HG02981 (cell line): ENCODE measurements at regions not wholly inside any gene's neighbourhood (a gene's known extent, or its start where the extent isn't known, plus 50 kb on each side); places are given as distances from the start of the nearest gene placed in this dataset.
"Not testable (repeated sequence)": the region's sequence is repeated elsewhere in the genome, so short reads cannot be mapped to it uniquely, and the experiment has no call there.

Experiments used
- ATAC-seq: cut with Tn5 transposase; IDR thresholded peaks from one replicate; pipeline ENCODE4 v1.9.1; 2021; ENCODE audit warnings: mild to moderate bottlenecking, moderate library complexity; ENCODE audit not compliant: unreplicated experiment

GRCh38 chr6:142633317-142633716 lies 311.7 kb downstream of the HIVEP2 start:
- ATAC-seq: no peak

- ATAC-seq: no peak
These were observed 309.8 kb downstream of the HIVEP2 start for GRCh38 chr6:142635130-142635529.

- ATAC-seq: no peak
These were observed 307.2 kb downstream of the HIVEP2 start for GRCh38 chr6:142637624-142638351.

- no peak for ATAC-seq
These were observed 302.3 kb downstream of the HIVEP2 start for GRCh38 chr6:142642651-142643050.

GRCh38 chr6:142644866-142645265 lies 300.1 kb downstream of the HIVEP2 start:
- ATAC-seq: no peak

GRCh38 chr6:142645663-142646062 lies 299.3 kb downstream of the HIVEP2 start:
- ATAC-seq: no peak

GRCh38 chr6:142647449-142648035 lies 297.4 kb downstream of the HIVEP2 start:
- no peak for ATAC-seq

- no peak for ATAC-seq
These were observed 296.9 kb downstream of the HIVEP2 start for GRCh38 chr6:142648036-142648451.

GRCh38 chr6:142648526-142648925 lies 296.4 kb downstream of the HIVEP2 start:
- no peak for ATAC-seq

- ATAC-seq: not testable (repeated sequence)
These were observed 295.3 kb downstream of the HIVEP2 start for GRCh38 chr6:142649438-142650234.

GRCh38 chr6:142651384-142651783 lies 293.6 kb downstream of the HIVEP2 start:
- no peak for ATAC-seq

GRCh38 chr6:142653710-142654420 lies 291.1 kb downstream of the HIVEP2 start:
- no peak for ATAC-seq

GRCh38 chr6:142659661-142660060 lies 285.3 kb downstream of the HIVEP2 start:
- no peak for ATAC-seq

- no peak for ATAC-seq
These were observed 279.6 kb downstream of the HIVEP2 start for GRCh38 chr6:142665393-142665792.

GRCh38 chr6:142666599-142667185 lies 278.3 kb downstream of the HIVEP2 start:
- no peak for ATAC-seq

- no peak for ATAC-seq
These were observed 275.3 kb downstream of the HIVEP2 start for GRCh38 chr6:142669471-142670351.

GRCh38 chr6:142671791-142672190 lies 273.2 kb downstream of the HIVEP2 start:
- ATAC-seq: peak; percentile 93

GRCh38 chr6:142675517-142675916 lies 269.5 kb downstream of the HIVEP2 start:
- ATAC-seq: no peak

GRCh38 chr6:142676027-142676443 lies 268.9 kb downstream of the HIVEP2 start:
- ATAC-seq: no peak
